Stimulated activated CD8-positive, alpha-beta memory T cell treated with anti-CD3 and anti-CD28 coated beads, Interleukin-15, amount 100 ng/mL, for 1 hour (primary cell): ENCODE measurements at regions not wholly inside any gene's neighbourhood (a gene's known extent, or its start where the extent isn't known, plus 50 kb on each side); places are given as distances from the start of the nearest gene placed in this dataset.
"Not testable (repeated sequence)": the region's sequence is repeated elsewhere in the genome, so short reads cannot be mapped to it uniquely, and the experiment has no call there.

Experiments
- DNase-seq: peaks from one replicate; pipeline ENCODE4 v3.0.0-alpha.2; 2020; ENCODE audit warnings: low read depth

GRCh38 chr6:145116591-145117178, 618.6 kb downstream of the EPM2A start:
- no peak for DNase-seq

GRCh38 chr6:145118224-145118623, 617.1 kb downstream of the EPM2A start:
- no peak for DNase-seq

- no peak for DNase-seq
These were observed 616.2 kb downstream of the EPM2A start for GRCh38 chr6:145119081-145119480.

GRCh38 chr6:145132709-145133108, 602.6 kb downstream of the EPM2A start:
- no peak for DNase-seq

- DNase-seq, result no peak
These were observed 599.6 kb downstream of the EPM2A start for GRCh38 chr6:145135702-145136101.

- no peak for DNase-seq
These were observed 597.9 kb downstream of the EPM2A start for GRCh38 chr6:145137425-145137824.

GRCh38 chr6:145138469-145139139, 596.7 kb downstream of the EPM2A start:
- DNase-seq, result no peak

GRCh38 chr6:145139140-145139850, 596.0 kb downstream of the EPM2A start:
- DNase-seq, result no peak

- DNase-seq, result no peak
These were observed 595.4 kb downstream of the EPM2A start for GRCh38 chr6:145139895-145140294.

- no peak for DNase-seq
These were observed 593.7 kb downstream of the EPM2A start for GRCh38 chr6:145141572-145141971.

GRCh38 chr6:145142958-145143357, 592.4 kb downstream of the EPM2A start:
- DNase-seq, result no peak

- DNase-seq, result no peak
These were observed 591.9 kb downstream of the EPM2A start for GRCh38 chr6:145143379-145143778.

- DNase-seq, result no peak
These were observed 587.8 kb downstream of the EPM2A start for GRCh38 chr6:145147559-145147958.

GRCh38 chr6:145147981-145148749, 587.2 kb downstream of the EPM2A start:
- no peak for DNase-seq

- no peak for DNase-seq
These were observed 586.5 kb downstream of the EPM2A start for GRCh38 chr6:145148776-145149175.

- no peak for DNase-seq
These were observed 583.7 kb downstream of the EPM2A start for GRCh38 chr6:145151624-145152023.

- DNase-seq, result no peak
These were observed 581.8 kb downstream of the EPM2A start for GRCh38 chr6:145153495-145153894.

GRCh38 chr6:145155411-145155810, 579.9 kb downstream of the EPM2A start:
- no peak for DNase-seq

GRCh38 chr6:145155873-145156782, 579.2 kb downstream of the EPM2A start:
- DNase-seq, result no peak

- not testable (repeated sequence) for DNase-seq
These were observed 576.7 kb downstream of the EPM2A start for GRCh38 chr6:145158636-145159035.

GRCh38 chr6:145159921-145160320, 575.4 kb downstream of the EPM2A start:
- no peak for DNase-seq

GRCh38 chr6:145161501-145161900, 573.8 kb downstream of the EPM2A start:
- DNase-seq, result no peak
